ENCODE measurements at regions not wholly inside any gene's neighbourhood (a gene's known extent, or its start where the extent isn't known, plus 50 kb on each side); places are given as distances from the start of the nearest gene placed in this dataset.
"Not testable (repeated sequence)": the region's sequence is repeated elsewhere in the genome, so short reads cannot be mapped to it uniquely, and the experiment has no call there.

- no peak overlapping the region for H3K27ac ChIP-seq (ENCODE audit: low read depth, low read length)
- H3K9ac ChIP-seq (ENCODE audit: low read depth in 1 of 2, low read length in 2 of 2), result no peak overlapping the region
- H3K9me3 ChIP-seq (ENCODE audit: control insufficient read depth in 1 of 2, low read length in 2 of 2), result no peaks in the 10 kb centered on the region
- H3K4me1 ChIP-seq (ENCODE audit: control insufficient read depth in 1 of 2, insufficient read depth in 2 of 2, low read length in 2 of 2), result no peaks in the 10 kb centered on the region
- H3K27me3 ChIP-seq (ENCODE audit: control insufficient read depth in 1 of 2, insufficient read depth in 2 of 2, low read length in 2 of 2), result no peaks in the 10 kb centered on the region
- no peaks in the 10 kb centered on the region for H3K36me3 ChIP-seq (ENCODE audit: control insufficient read depth in 1 of 2, insufficient read depth in 2 of 2, low read length in 2 of 2)
- H3K4me3 ChIP-seq (ENCODE audit: low read depth in 1 of 2, low read length in 2 of 2), result no peak overlapping the region
Observed at GRCh38 chr18:59985289-59985688, 85.5 kb downstream of the PMAIP1 start.

- H3K4me1 ChIP-seq (ENCODE audit: control insufficient read depth in 1 of 2, insufficient read depth in 2 of 2, low read length in 2 of 2), result no peaks in the 10 kb centered on the region
- H3K27me3 ChIP-seq (ENCODE audit: control insufficient read depth in 1 of 2, insufficient read depth in 2 of 2, low read length in 2 of 2), result no peaks in the 10 kb centered on the region
- no peaks in the 10 kb centered on the region for H3K36me3 ChIP-seq (ENCODE audit: control insufficient read depth in 1 of 2, insufficient read depth in 2 of 2, low read length in 2 of 2)
- no peak overlapping the region for H3K27ac ChIP-seq (ENCODE audit: low read depth, low read length)
- H3K9me3 ChIP-seq (ENCODE audit: control insufficient read depth in 1 of 2, low read length in 2 of 2), result no peaks in the 10 kb centered on the region
- no peak overlapping the region for H3K4me3 ChIP-seq (ENCODE audit: low read depth in 1 of 2, low read length in 2 of 2)
- no peak overlapping the region for H3K9ac ChIP-seq (ENCODE audit: low read depth in 1 of 2, low read length in 2 of 2)
Observed at GRCh38 chr18:59983506-59983905, 83.7 kb downstream of the PMAIP1 start.

DNA sequence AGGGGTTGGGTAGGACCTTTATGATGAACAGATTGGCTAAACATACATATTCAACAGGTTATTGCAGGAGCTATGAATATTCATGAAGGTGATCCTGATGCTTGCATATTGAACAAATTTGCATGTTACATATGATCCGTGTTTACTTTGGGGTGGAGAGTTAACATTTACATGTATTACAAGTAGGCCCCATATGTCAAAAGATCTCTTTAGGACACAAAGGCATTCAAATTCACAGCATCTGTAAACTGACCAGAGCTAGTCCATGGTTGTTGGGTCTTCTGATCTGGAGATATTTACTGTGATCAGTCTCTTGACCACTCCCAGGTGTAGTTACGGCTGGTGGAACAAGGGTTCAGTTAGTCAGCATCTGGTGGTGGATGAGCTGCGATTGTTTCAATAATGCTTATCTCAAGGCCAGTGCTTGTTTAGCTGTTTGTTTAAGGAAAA, 80.4 kb downstream of the PMAIP1 start:
- H3K4me3 ChIP-seq (ENCODE audit: low read depth in 1 of 2, low read length in 2 of 2), result no peak overlapping the region
- H3K36me3 ChIP-seq (ENCODE audit: control insufficient read depth in 1 of 2, insufficient read depth in 2 of 2, low read length in 2 of 2), result no peaks in the 10 kb centered on the region
- no peaks in the 10 kb centered on the region for H3K9me3 ChIP-seq (ENCODE audit: control insufficient read depth in 1 of 2, low read length in 2 of 2)
- H3K9ac ChIP-seq (ENCODE audit: low read depth in 1 of 2, low read length in 2 of 2), result no peak overlapping the region
- no peaks in the 10 kb centered on the region for H3K4me1 ChIP-seq (ENCODE audit: control insufficient read depth in 1 of 2, insufficient read depth in 2 of 2, low read length in 2 of 2)
- H3K27ac ChIP-seq (ENCODE audit: low read depth, low read length), result no peak overlapping the region
- H3K27me3 ChIP-seq (ENCODE audit: control insufficient read depth in 1 of 2, insufficient read depth in 2 of 2, low read length in 2 of 2), result no peaks in the 10 kb centered on the region

GRCh38 chr18:59971871-59972428, 72.2 kb downstream of the PMAIP1 start:
- Histone ChIP-seq H3K9me3 (ENCODE audit: control insufficient read depth in 1 of 2, low read length in 2 of 2) (no peaks in the 10 kb centered on the region), H3K36me3 (ENCODE audit: control insufficient read depth in 1 of 2, insufficient read depth in 2 of 2, low read length in 2 of 2) (no peaks in the 10 kb centered on the region), H3K4me3 (ENCODE audit: low read depth in 1 of 2, low read length in 2 of 2) (no peak overlapping the region), H3K4me1 (ENCODE audit: control insufficient read depth in 1 of 2, insufficient read depth in 2 of 2, low read length in 2 of 2) (no peaks in the 10 kb centered on the region), H3K27me3 (ENCODE audit: control insufficient read depth in 1 of 2, insufficient read depth in 2 of 2, low read length in 2 of 2) (peaks cover 4 to 8% of the 10 kb centered on the region in 2 donors), H3K9ac (ENCODE audit: low read depth in 1 of 2, low read length in 2 of 2) (no peak overlapping the region), H3K27ac (ENCODE audit: low read depth, low read length) (no peak overlapping the region)

DNA sequence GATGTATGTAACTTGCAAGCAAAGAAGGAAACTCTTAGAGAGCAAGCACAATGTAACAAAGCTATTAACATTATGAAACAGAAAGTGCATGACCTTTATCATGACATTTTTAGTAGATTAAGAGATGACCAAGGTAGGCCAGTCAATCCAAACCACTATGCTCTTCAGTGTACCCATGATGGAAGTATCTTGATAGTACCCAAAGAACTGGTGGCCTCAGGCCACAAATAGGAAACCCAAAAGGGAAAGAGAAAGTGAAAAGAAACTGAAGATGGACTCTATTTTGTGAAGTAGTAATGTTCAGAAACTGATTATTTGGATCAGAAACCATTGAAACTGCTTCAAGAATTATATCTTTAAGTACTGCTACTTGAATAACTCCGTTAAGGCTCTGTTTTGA, 71.3 kb downstream of the PMAIP1 start:
- not testable (repeated sequence) for H3K27me3 ChIP-seq (ENCODE audit: control insufficient read depth in 1 of 2, insufficient read depth in 2 of 2, low read length in 2 of 2); H3K27ac ChIP-seq (ENCODE audit: low read depth, low read length); H3K36me3 ChIP-seq (ENCODE audit: control insufficient read depth in 1 of 2, insufficient read depth in 2 of 2, low read length in 2 of 2); H3K9me3 ChIP-seq (ENCODE audit: control insufficient read depth in 1 of 2, low read length in 2 of 2); H3K4me1 ChIP-seq (ENCODE audit: control insufficient read depth in 1 of 2, insufficient read depth in 2 of 2, low read length in 2 of 2); H3K9ac ChIP-seq (ENCODE audit: low read depth in 1 of 2, low read length in 2 of 2); H3K4me3 ChIP-seq (ENCODE audit: low read depth in 1 of 2, low read length in 2 of 2)

GRCh38 chr18:59969477-59970028, 69.8 kb downstream of the PMAIP1 start:
- H3K27me3 ChIP-seq (ENCODE audit: control insufficient read depth in 1 of 2, insufficient read depth in 2 of 2, low read length in 2 of 2); H3K4me3 ChIP-seq (ENCODE audit: low read depth in 1 of 2, low read length in 2 of 2); H3K36me3 ChIP-seq (ENCODE audit: control insufficient read depth in 1 of 2, insufficient read depth in 2 of 2, low read length in 2 of 2); H3K4me1 ChIP-seq (ENCODE audit: control insufficient read depth in 1 of 2, insufficient read depth in 2 of 2, low read length in 2 of 2); H3K27ac ChIP-seq (ENCODE audit: low read depth, low read length); H3K9ac ChIP-seq (ENCODE audit: low read depth in 1 of 2, low read length in 2 of 2); H3K9me3 ChIP-seq (ENCODE audit: control insufficient read depth in 1 of 2, low read length in 2 of 2): not testable (repeated sequence)

- Histone ChIP-seq H3K27me3 (ENCODE audit: control insufficient read depth in 1 of 2, insufficient read depth in 2 of 2, low read length in 2 of 2) (peaks cover 4 to 8% of the 10 kb centered on the region in 2 donors), H3K4me3 (ENCODE audit: low read depth in 1 of 2, low read length in 2 of 2) (no peak overlapping the region), H3K36me3 (ENCODE audit: control insufficient read depth in 1 of 2, insufficient read depth in 2 of 2, low read length in 2 of 2) (no peaks in the 10 kb centered on the region), H3K4me1 (ENCODE audit: control insufficient read depth in 1 of 2, insufficient read depth in 2 of 2, low read length in 2 of 2) (no peaks in the 10 kb centered on the region), H3K27ac (ENCODE audit: low read depth, low read length) (no peak overlapping the region), H3K9me3 (ENCODE audit: control insufficient read depth in 1 of 2, low read length in 2 of 2) (no peaks in the 10 kb centered on the region), H3K9ac (ENCODE audit: low read depth in 1 of 2, low read length in 2 of 2) (no peak overlapping the region)
Observed at GRCh38 chr18:59968583-59968982, 68.8 kb downstream of the PMAIP1 start.

- H3K9ac ChIP-seq (ENCODE audit: low read depth in 1 of 2, low read length in 2 of 2), result no peak overlapping the region
- no peak overlapping the region for H3K4me3 ChIP-seq (ENCODE audit: low read depth in 1 of 2, low read length in 2 of 2)
- no peaks in the 10 kb centered on the region for H3K36me3 ChIP-seq (ENCODE audit: control insufficient read depth in 1 of 2, insufficient read depth in 2 of 2, low read length in 2 of 2)
- H3K27ac ChIP-seq (ENCODE audit: low read depth, low read length), result no peak overlapping the region
- H3K9me3 ChIP-seq (ENCODE audit: control insufficient read depth in 1 of 2, low read length in 2 of 2), result no peaks in the 10 kb centered on the region
- H3K4me1 ChIP-seq (ENCODE audit: control insufficient read depth in 1 of 2, insufficient read depth in 2 of 2, low read length in 2 of 2), result no peaks in the 10 kb centered on the region
- peaks cover 4 to 8% of the 10 kb centered on the region in 2 donors for H3K27me3 ChIP-seq (ENCODE audit: control insufficient read depth in 1 of 2, insufficient read depth in 2 of 2, low read length in 2 of 2)
Observed at GRCh38 chr18:59967878-59968277, 68.1 kb downstream of the PMAIP1 start.

- H3K4me3 ChIP-seq (ENCODE audit: low read depth in 1 of 2, low read length in 2 of 2), result no peak overlapping the region
- H3K4me1 ChIP-seq (ENCODE audit: control insufficient read depth in 1 of 2, insufficient read depth in 2 of 2, low read length in 2 of 2), result no peaks in the 10 kb centered on the region
- H3K27ac ChIP-seq (ENCODE audit: low read depth, low read length), result no peak overlapping the region
- H3K9me3 ChIP-seq (ENCODE audit: control insufficient read depth in 1 of 2, low read length in 2 of 2), result no peaks in the 10 kb centered on the region
- H3K9ac ChIP-seq (ENCODE audit: low read depth in 1 of 2, low read length in 2 of 2), result no peak overlapping the region
- no peaks in the 10 kb centered on the region for H3K36me3 ChIP-seq (ENCODE audit: control insufficient read depth in 1 of 2, insufficient read depth in 2 of 2, low read length in 2 of 2)
- peaks cover 4 to 8% of the 10 kb centered on the region in 2 donors for H3K27me3 ChIP-seq (ENCODE audit: control insufficient read depth in 1 of 2, insufficient read depth in 2 of 2, low read length in 2 of 2)
Observed at GRCh38 chr18:59966913-59967312, 67.1 kb downstream of the PMAIP1 start.

- no peaks in the 10 kb centered on the region for H3K9me3 ChIP-seq (ENCODE audit: control insufficient read depth in 1 of 2, low read length in 2 of 2)
- no peak overlapping the region for H3K9ac ChIP-seq (ENCODE audit: low read depth in 1 of 2, low read length in 2 of 2)
- H3K4me1 ChIP-seq (ENCODE audit: control insufficient read depth in 1 of 2, insufficient read depth in 2 of 2, low read length in 2 of 2), result peaks cover 7 to 12% of the 10 kb centered on the region in 2 donors
- no peaks in the 10 kb centered on the region for H3K27me3 ChIP-seq (ENCODE audit: control insufficient read depth in 1 of 2, insufficient read depth in 2 of 2, low read length in 2 of 2)
- H3K4me3 ChIP-seq (ENCODE audit: low read depth in 1 of 2, low read length in 2 of 2), result no peak overlapping the region
- no peaks in the 10 kb centered on the region for H3K36me3 ChIP-seq (ENCODE audit: control insufficient read depth in 1 of 2, insufficient read depth in 2 of 2, low read length in 2 of 2)
- no peak overlapping the region for H3K27ac ChIP-seq (ENCODE audit: low read depth, low read length)
Observed at GRCh38 chr18:59963229-59963628, 63.4 kb downstream of the PMAIP1 start.

Data from duodenal mucosa (tissue), 2 donors.